ENCODE measurements at regions not wholly inside any gene's neighbourhood (a gene's known extent, or its start where the extent isn't known, plus 50 kb on each side); places are given as distances from the start of the nearest gene placed in this dataset.
A peak's percentile ranks its signal among the peaks of the same experiment; 100 is the strongest.

- no peak for TF ChIP-seq CTCF (IDR thresholded peaks at IDR 0.05; ENCODE audit: insufficient read depth, low read depth, low read length, missing control alignments)
Observed at GRCh38 chr5:167171056-167171455, 1120.4 kb upstream of the WWC1 start.

GRCh38 chr5:167177736-167178135 lies 1113.7 kb upstream of the WWC1 start:
- DNase-seq (ENCODE audit: low read depth): no peak
- H3K4me3 ChIP-seq (ENCODE audit: low read length): no peak overlapping the region
- no peak for TF ChIP-seq CTCF (IDR thresholded peaks at IDR 0.05; ENCODE audit: insufficient read depth, low read depth, low read length, missing control alignments)

More at GRCh38 chr5:167171056-167171455, 1120.4 kb upstream of the WWC1 start:
- no peak for DNase-seq (ENCODE audit: low read depth)
- H3K4me3 ChIP-seq (ENCODE audit: low read length): no peak overlapping the region

- no peak overlapping the region for H3K4me3 ChIP-seq (ENCODE audit: low read length)
Observed at GRCh38 chr5:167180906-167181305, 1110.5 kb upstream of the WWC1 start.

GRCh38 chr5:167205881-167206280 lies 1085.6 kb upstream of the WWC1 start:
- no peak for TF ChIP-seq CTCF (IDR thresholded peaks at IDR 0.05; ENCODE audit: insufficient read depth, low read depth, low read length, missing control alignments)
- H3K4me3 ChIP-seq (ENCODE audit: low read length): no peak overlapping the region
- DNase-seq (ENCODE audit: low read depth): no peak

More at GRCh38 chr5:167180906-167181305, 1110.5 kb upstream of the WWC1 start:
- no peak for DNase-seq (ENCODE audit: low read depth)
- TF ChIP-seq CTCF (IDR thresholded peaks at IDR 0.05; ENCODE audit: insufficient read depth, low read depth, low read length, missing control alignments): no peak

- no peak for TF ChIP-seq CTCF (IDR thresholded peaks at IDR 0.05; ENCODE audit: insufficient read depth, low read depth, low read length, missing control alignments)
- DNase-seq (ENCODE audit: low read depth): no peak
- H3K4me3 ChIP-seq (ENCODE audit: low read length): no peak overlapping the region
Observed at GRCh38 chr5:167207081-167207480, 1084.4 kb upstream of the WWC1 start.

- TF ChIP-seq CTCF (IDR thresholded peaks at IDR 0.05; ENCODE audit: insufficient read depth, low read depth, low read length, missing control alignments): no peak
- peak; percentile 11 for DNase-seq (ENCODE audit: low read depth)
- no peak overlapping the region for H3K4me3 ChIP-seq (ENCODE audit: low read length)
Observed at GRCh38 chr5:167208911-167209310, 1082.5 kb upstream of the WWC1 start.

- peak; percentile 15 for TF ChIP-seq CTCF (IDR thresholded peaks at IDR 0.05; ENCODE audit: insufficient read depth, low read depth, low read length, missing control alignments)
- H3K4me3 ChIP-seq (ENCODE audit: low read length): no peak overlapping the region
- DNase-seq (ENCODE audit: low read depth): peak; percentile 19
Observed at GRCh38 chr5:167217097-167217743, 1074.2 kb upstream of the WWC1 start.
